Endothelial cell of umbilical vein (primary cell): ENCODE measurements at regions not wholly inside any gene's neighbourhood (a gene's known extent, or its start where the extent isn't known, plus 50 kb on each side); places are given as distances from the start of the nearest gene placed in this dataset.

Source experiments
- BruUV-seq: library from RNA; stranded (reverse); fragments of 400-500 nt; replicated peaks from 2 replicates; lab custom pipeline; 2021; lab: Mats Ljungman, UMichigan
- CTCF ChIA-PET: fragments of 300-600, 350-600 bp; sonication (Branson Sonifier 250); formaldehyde crosslinking; loops from one replicate; lab custom pipeline; 2021; ENCODE audit warnings: antibody characterized with exemption, inconsistent platforms; lab: Charles Lee
- POLR2A ChIA-PET: fragments of 300-600, 350-600 bp; sonication (Branson Sonifier 250); formaldehyde crosslinking; loops from one replicate; lab custom pipeline; 2021; ENCODE audit warnings: antibody characterized with exemption, inconsistent platforms; lab: Charles Lee
- DNase-seq: peaks from one replicate; pipeline ENCODE4 v3.0.0-alpha.2; 2011; ENCODE audit warnings: low read depth, low spot score
- FAIRE-seq: peaks from 2 replicates; lab custom pipeline; 2011; peaks lifted over from hg19 to GRCh38; lab: Jason Lieb, UNC
- H2AFZ ChIP-seq: 2 replicates; pipeline ENCODE4 v1.6.0; 2012; ENCODE audit warnings: low read depth, low read length, control low read depth, inconsistent platforms
- H3K27ac ChIP-seq: 2 replicates; pipeline ENCODE4 v1.5.1; 2011; ENCODE audit warnings: low read depth, mild to moderate bottlenecking, control low read depth, low read length, moderate library complexity; ENCODE audit not compliant: insufficient read depth
- H3K27me3 ChIP-seq, 2 experiments: 2 replicates each; pipeline versions ENCODE4 v1.6.0 to v1.6.1; 2011; ENCODE audit warnings: low read length in 2 of 2, mixed read lengths in 1 of 2; ENCODE audit not compliant: control insufficient read depth in 2 of 2, insufficient read depth in 2 of 2
- H3K36me3 ChIP-seq, 2 experiments: 2 replicates in 1 of 2; 3 replicates in 1 of 2; pipeline ENCODE4 v1.5.1; 2011; ENCODE audit warnings: low read length in 2 of 2, mild to moderate bottlenecking in 1 of 2, moderate library complexity in 1 of 2; ENCODE audit not compliant: control insufficient read depth in 2 of 2, insufficient read depth in 2 of 2; ENCODE audit errors: extremely low read depth in 1 of 2
- H3K4me1 ChIP-seq: 3 replicates; pipeline ENCODE4 v1.5.1; 2011; ENCODE audit warnings: mild to moderate bottlenecking, low read length; ENCODE audit not compliant: control insufficient read depth, insufficient read depth; ENCODE audit errors: extremely low read depth
- H3K4me2 ChIP-seq: 2 replicates; pipeline ENCODE4 v1.6.1; 2011; ENCODE audit warnings: low read length, control low read depth, mixed read lengths; ENCODE audit not compliant: insufficient read depth
- H3K4me3 ChIP-seq, 3 experiments: fragments of 200-600 bp in 1 of 3; sonication (generic), shearing (Covaris generic) in 1 of 3; replicated peaks in 1 of 3; 2 replicates each; pipeline ENCODE4 v1.5.1; 2011 to 2016; ENCODE audit warnings: control low read depth in 3 of 3, low read length in 3 of 3, mild to moderate bottlenecking in 2 of 3, inconsistent platforms in 1 of 3, low read depth in 1 of 3, moderate library complexity in 1 of 3; ENCODE audit not compliant: insufficient read depth in 1 of 3
- H3K79me2 ChIP-seq: 2 replicates; pipeline ENCODE4 v1.6.0; 2012; ENCODE audit warnings: low read length, inconsistent platforms; ENCODE audit not compliant: control insufficient read depth, insufficient read depth
- H3K9ac ChIP-seq: replicated peaks from 2 replicates; pipeline ENCODE3; 2011; ENCODE audit warnings: low read length, control low read depth; ENCODE audit not compliant: insufficient read depth; ENCODE audit errors: extremely low read depth
- H3K9me1 ChIP-seq: replicated peaks from 3 replicates; pipeline ENCODE4 v1.6.0; 2011; ENCODE audit warnings: mild to moderate bottlenecking, low read length; ENCODE audit not compliant: control insufficient read depth, insufficient read depth; ENCODE audit errors: extremely low read depth
- H3K9me3 ChIP-seq: replicated peaks from 2 replicates; pipeline ENCODE4 v1.5.1; 2012; ENCODE audit warnings: low read length, inconsistent platforms; ENCODE audit not compliant: control insufficient read depth, insufficient read depth
- H4K20me1 ChIP-seq: replicated peaks from 2 replicates; pipeline ENCODE3; 2011; ENCODE audit warnings: mild to moderate bottlenecking, low read length; ENCODE audit not compliant: control insufficient read depth, insufficient read depth; ENCODE audit errors: extremely low read depth
- CTCF ChIP-seq, 2 donors: IDR thresholded peaks; 1 replicate in 1 of 2; 2 replicates in 1 of 2; pipeline ENCODE4 v1.5.1; 2011; ENCODE audit warnings: low read length in 2 of 2, mild to moderate bottlenecking in 2 of 2, moderate library complexity in 2 of 2, control low read depth in 1 of 2, inconsistent platforms in 1 of 2, low read depth in 1 of 2; ENCODE audit not compliant: insufficient read depth in 1 of 2; ENCODE audit errors: extremely low read depth in 1 of 2
- EZH2 ChIP-seq: IDR thresholded peaks from 2 replicates; pipeline ENCODE4 v1.6.1; 2012; ENCODE audit warnings: borderline replicate concordance, low read depth, mild to moderate bottlenecking, moderate library complexity, low read length, inconsistent platforms; ENCODE audit not compliant: severe bottlenecking
- FOS ChIP-seq: IDR thresholded peaks from 2 replicates; pipeline ENCODE4 v1.6.1; 2011; ENCODE audit warnings: mild to moderate bottlenecking, low read length, moderate library complexity, borderline replicate concordance; ENCODE audit not compliant: insufficient read depth
- GATA2 ChIP-seq: IDR thresholded peaks from 2 replicates; pipeline ENCODE4 v1.7.0; 2011; ENCODE audit warnings: low read depth, mild to moderate bottlenecking, moderate library complexity, mixed read lengths, low read length; ENCODE audit not compliant: insufficient read length, insufficient read depth
- JUN ChIP-seq: IDR thresholded peaks from 2 replicates; pipeline ENCODE4 v1.6.1; 2011; ENCODE audit warnings: borderline replicate concordance, low read depth; ENCODE audit not compliant: insufficient read length, insufficient read depth
- MAX ChIP-seq: IDR thresholded peaks from 2 replicates; pipeline ENCODE4 v1.6.1; 2011; ENCODE audit not compliant: insufficient read depth, insufficient read length
- MYC ChIP-seq: IDR thresholded peaks from one replicate; pipeline ENCODE4 v1.6.1; 2011; ENCODE audit warnings: mild to moderate bottlenecking, low read depth, low read length
- POLR2A ChIP-seq: IDR thresholded peaks from 2 replicates; pipeline ENCODE4 v1.6.1; 2012; ENCODE audit warnings: low read depth, mild to moderate bottlenecking, control low read depth, low read length
- POLR2AphosphoS5 ChIP-seq: IDR thresholded peaks from 2 replicates; pipeline ENCODE4 v1.6.1; 2012; ENCODE audit warnings: low read depth, mild to moderate bottlenecking, control low read depth, low read length, moderate library complexity; ENCODE audit not compliant: insufficient read depth
- dilution Hi-C: fragments of 300-500 bp; cut with MboI; formaldehyde crosslinking; loops from one replicate; pipeline ENCODE4 v1.15.0; 2019; ENCODE audit warnings: low sequenced_read_pairs; ENCODE audit not compliant: extremely low pct_ligation_motif_present
- intact Hi-C: fragments of 100-400 bp; cut with micrococcal nuclease; formaldehyde crosslinking; loops from one replicate; pipeline ENCODE4 v1.10.0; 2022

- dilution Hi-C loops (no loop called here), intact Hi-C loops (no loop called here)
- H3K9me3 ChIP-seq = no peaks in the 10 kb centered on the region
- H3K4me3 ChIP-seq = no peak overlapping the region
- no peaks in the 10 kb centered on the region for H3K36me3 ChIP-seq
- H3K4me1 ChIP-seq = no peaks in the 10 kb centered on the region
- H4K20me1 ChIP-seq = no peaks in the 10 kb centered on the region
- DNase-seq (no peak), FAIRE-seq (no peak)
- CTCF ChIA-PET = interaction anchor here (0.6 kb wide), 1 partner anchor 28 kb away, joined by 3 read pairs; no protein-coding TSS in a partner anchor
- H3K27me3 ChIP-seq = peaks cover 2 to 5% of the 10 kb centered on the region in 2 experiments
- no peak overlapping the region for H3K27ac ChIP-seq
- no peaks in the 10 kb centered on the region for H3K9me1 ChIP-seq
- no peak overlapping the region for H3K9ac ChIP-seq
- BruUV-seq = no TSS peak
- no peaks in the 10 kb centered on the region for H3K79me2 ChIP-seq
- POLR2A ChIA-PET = no interaction called here
- TF ChIP-seq FOS (no peak), MYC (no peak), EZH2 (no peak), JUN (no peak), MAX (no peak)
- no peak overlapping the region for H3K4me2 ChIP-seq
- H2AFZ ChIP-seq = no peak overlapping the region
Measured at GRCh38 chr15:66985653-66986052, 79.7 kb upstream of the SMAD3 start.

- TF ChIP-seq CTCF (IDR thresholded peaks at IDR 0.05; ENCODE audit: extremely low read depth in 1 of 2, insufficient read depth in 1 of 2, low read depth in 1 of 2, low read length in 2 of 2) (no peak), MYC (no peak), JUN (no peak), POLR2A (no peak), EZH2 (no peak), GATA2 (no peak), POLR2AphosphoS5 (no peak), MAX (no peak), FOS (no peak)
- Histone ChIP-seq H3K4me2 (no peak overlapping the region), H3K4me3 (no peak overlapping the region), H3K9me3 (no peaks in the 10 kb centered on the region), H3K27ac (no peak overlapping the region), H3K4me1 (no peaks in the 10 kb centered on the region), H3K36me3 (no peaks in the 10 kb centered on the region), H3K9me1 (no peaks in the 10 kb centered on the region), H2AFZ (no peak overlapping the region), H4K20me1 (no peaks in the 10 kb centered on the region), H3K9ac (no peak overlapping the region), H3K27me3 (peaks cover 2 to 3% of the 10 kb centered on the region in 2 experiments), H3K79me2 (no peaks in the 10 kb centered on the region)
- ChIA-PET CTCF (no interaction called here), POLR2A (no interaction called here)
- DNase-seq = no peak
- FAIRE-seq = no peak
- dilution Hi-C loops = no loop called here
- intact Hi-C loops = no loop called here
- BruUV-seq = no TSS peak
Measured at GRCh38 chr15:66986951-66987350, 78.5 kb upstream of the SMAD3 start.
